ENCODE measurements at regions not wholly inside any gene's neighbourhood (a gene's known extent, or its start where the extent isn't known, plus 50 kb on each side); places are given as distances from the start of the nearest gene placed in this dataset.
A peak's percentile ranks its signal among the peaks of the same experiment; 100 is the strongest.
"Not testable (repeated sequence)": the region's sequence is repeated elsewhere in the genome, so short reads cannot be mapped to it uniquely, and the experiment has no call there.

- DNase-seq (ENCODE audit: extremely low read depth, low read depth) = not testable (repeated sequence)
These were observed 158.4 kb upstream of the ZNF469 start for GRCh38 chr16:88224131-88224898.

GRCh38 chr16:88225640-88226230, 157.0 kb upstream of the ZNF469 start:
- not testable (repeated sequence) for DNase-seq (ENCODE audit: extremely low read depth, low read depth)

GRCh38 chr16:88226302-88226701, 156.5 kb upstream of the ZNF469 start:
- not testable (repeated sequence) for DNase-seq (ENCODE audit: extremely low read depth, low read depth)

- not testable (repeated sequence) for DNase-seq (ENCODE audit: extremely low read depth, low read depth)
These were observed 155.6 kb upstream of the ZNF469 start for GRCh38 chr16:88227026-88227721.

- DNase-seq (ENCODE audit: extremely low read depth, low read depth) = not testable (repeated sequence)
These were observed 154.9 kb upstream of the ZNF469 start for GRCh38 chr16:88227722-88228482.

- not testable (repeated sequence) for DNase-seq (ENCODE audit: extremely low read depth, low read depth)
These were observed 154.0 kb upstream of the ZNF469 start for GRCh38 chr16:88228751-88229150.

GRCh38 chr16:88229710-88230109, 153.0 kb upstream of the ZNF469 start:
- not testable (repeated sequence) for DNase-seq (ENCODE audit: extremely low read depth, low read depth)

- not testable (repeated sequence) for DNase-seq (ENCODE audit: extremely low read depth, low read depth)
These were observed 152.3 kb upstream of the ZNF469 start for GRCh38 chr16:88230276-88230966.

- DNase-seq (ENCODE audit: extremely low read depth, low read depth) = not testable (repeated sequence)
These were observed 151.7 kb upstream of the ZNF469 start for GRCh38 chr16:88230967-88231615.

- not testable (repeated sequence) for DNase-seq (ENCODE audit: extremely low read depth, low read depth)
These were observed 150.9 kb upstream of the ZNF469 start for GRCh38 chr16:88231839-88232238.

GRCh38 chr16:88232401-88233258, 150.1 kb upstream of the ZNF469 start:
- DNase-seq (ENCODE audit: extremely low read depth, low read depth) = not testable (repeated sequence)

GRCh38 chr16:88233621-88234420, 148.9 kb upstream of the ZNF469 start:
- DNase-seq (ENCODE audit: extremely low read depth, low read depth) = not testable (repeated sequence)

GRCh38 chr16:88234421-88235271, 148.1 kb upstream of the ZNF469 start:
- not testable (repeated sequence) for DNase-seq (ENCODE audit: extremely low read depth, low read depth)

- DNase-seq (ENCODE audit: extremely low read depth, low read depth) = not testable (repeated sequence)
These were observed 147.1 kb upstream of the ZNF469 start for GRCh38 chr16:88235691-88236090.

- peak; percentile 60 for DNase-seq (ENCODE audit: extremely low read depth, low read depth)
These were observed 146.5 kb upstream of the ZNF469 start for GRCh38 chr16:88236229-88236628.

- not testable (repeated sequence) for DNase-seq (ENCODE audit: extremely low read depth, low read depth)
These were observed 145.4 kb upstream of the ZNF469 start for GRCh38 chr16:88237314-88237713.
